ENCODE measurements at regions not wholly inside any gene's neighbourhood (a gene's known extent, or its start where the extent isn't known, plus 50 kb on each side); places are given as distances from the start of the nearest gene placed in this dataset.

DNA sequence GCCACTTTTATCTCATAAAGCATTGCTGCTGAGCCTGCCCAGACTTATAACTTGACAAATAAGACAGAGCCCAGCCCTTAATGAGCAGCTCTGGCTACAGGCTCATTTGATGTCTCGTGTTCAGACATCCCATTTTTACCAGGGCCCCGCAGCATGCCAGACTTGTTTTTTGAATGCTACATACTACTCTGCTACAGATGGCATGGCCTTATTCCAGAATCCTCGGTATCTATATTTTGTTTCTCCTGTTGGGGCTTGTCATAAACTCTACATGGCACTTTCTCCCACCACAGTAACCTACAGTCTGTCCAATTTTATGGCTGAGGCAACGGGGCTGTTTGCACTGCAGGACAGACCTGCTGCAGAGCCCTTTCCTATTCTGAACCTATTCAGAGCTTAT, 179.0 kb upstream of the DDX18 start:
- DNase-seq (ENCODE audit: low read depth in 2 of 2) = no peak

DNA sequence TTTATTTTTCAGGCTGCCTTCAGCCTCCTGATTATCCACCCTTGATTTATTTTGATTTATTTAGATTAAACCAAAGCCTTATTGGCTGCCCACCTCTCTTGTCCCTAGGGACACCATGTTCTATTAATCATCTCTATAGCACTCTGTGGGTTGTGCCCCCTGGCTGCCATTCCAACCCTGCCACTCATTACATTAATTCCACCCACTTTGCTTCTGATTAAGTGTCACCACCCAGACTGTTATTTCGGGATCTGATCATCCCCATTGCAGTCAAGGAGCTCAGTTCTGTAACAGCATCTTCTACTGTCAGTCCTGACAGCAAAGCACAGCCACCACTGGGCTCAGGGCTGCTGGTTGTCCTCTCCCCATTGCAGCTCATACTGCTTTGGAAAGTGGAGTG, 175.1 kb upstream of the DDX18 start:
- DNase-seq (ENCODE audit: low read depth in 2 of 2) = no peak

DNA sequence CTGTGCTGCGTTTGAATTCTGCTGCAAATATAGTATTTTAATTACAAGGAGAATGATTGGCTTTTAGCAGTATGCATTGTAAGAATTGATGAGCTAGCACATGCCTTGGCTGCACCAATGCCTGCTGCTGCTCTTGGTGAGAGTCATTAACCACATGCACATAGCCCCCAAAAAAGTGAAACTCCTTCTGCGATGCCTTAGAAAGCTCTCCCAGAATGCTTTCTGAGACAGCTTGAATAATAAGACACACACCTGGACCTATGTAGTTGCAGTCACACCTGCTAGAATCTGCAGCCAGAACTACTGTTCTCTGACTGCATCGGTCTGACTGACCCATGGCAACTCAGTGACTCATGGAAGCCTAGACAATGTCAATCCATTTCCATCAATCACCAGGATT, 170.1 kb upstream of the DDX18 start:
- no peak for DNase-seq (ENCODE audit: low read depth in 2 of 2)

DNA sequence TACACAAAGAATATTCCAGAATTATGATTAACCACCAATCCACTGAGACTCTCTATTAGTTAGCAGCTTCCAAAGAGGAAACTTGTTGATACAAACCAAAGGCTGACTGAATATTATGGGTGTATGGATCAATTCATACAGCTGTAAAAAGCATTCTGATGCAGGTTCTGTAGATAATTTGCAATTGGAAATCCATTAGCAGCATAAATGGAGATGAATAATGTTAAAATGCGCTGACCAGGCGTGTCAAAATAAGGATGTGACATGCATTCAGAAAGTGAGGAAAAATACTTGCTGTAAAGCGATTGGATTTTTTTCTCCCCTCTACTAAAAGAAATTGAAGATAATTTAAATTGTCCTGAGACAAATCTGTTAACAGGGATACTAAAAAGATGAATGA, 169.0 kb upstream of the DDX18 start:
- no peak for DNase-seq (ENCODE audit: low read depth in 2 of 2)

GRCh38 chr2:117646099-117646498, 168.4 kb upstream of the DDX18 start:
- DNase-seq (ENCODE audit: low read depth in 2 of 2) = no peak

DNA sequence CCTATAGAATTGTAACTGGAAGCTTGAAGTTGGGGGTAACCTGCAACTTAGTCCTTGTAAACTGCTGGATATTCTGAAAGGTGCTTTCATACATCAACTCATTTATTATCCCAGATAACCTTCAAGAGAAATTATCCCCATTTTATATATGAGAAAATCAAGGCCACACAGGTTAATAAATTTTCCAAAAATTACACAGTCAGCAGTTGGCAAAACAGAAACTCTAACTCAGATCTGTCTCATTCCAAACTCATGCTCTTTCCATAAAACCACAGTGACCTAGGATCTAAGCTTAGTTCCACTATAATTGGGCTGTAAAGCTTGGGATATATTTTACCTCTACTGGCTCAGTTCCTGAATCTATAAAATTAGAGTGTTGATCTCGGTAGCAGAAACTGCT, 167.6 kb upstream of the DDX18 start:
- no peak for DNase-seq (ENCODE audit: low read depth in 2 of 2)

GRCh38 chr2:117656546-117656945, 157.9 kb upstream of the DDX18 start:
- no peak for DNase-seq (ENCODE audit: low read depth in 2 of 2)

DNA sequence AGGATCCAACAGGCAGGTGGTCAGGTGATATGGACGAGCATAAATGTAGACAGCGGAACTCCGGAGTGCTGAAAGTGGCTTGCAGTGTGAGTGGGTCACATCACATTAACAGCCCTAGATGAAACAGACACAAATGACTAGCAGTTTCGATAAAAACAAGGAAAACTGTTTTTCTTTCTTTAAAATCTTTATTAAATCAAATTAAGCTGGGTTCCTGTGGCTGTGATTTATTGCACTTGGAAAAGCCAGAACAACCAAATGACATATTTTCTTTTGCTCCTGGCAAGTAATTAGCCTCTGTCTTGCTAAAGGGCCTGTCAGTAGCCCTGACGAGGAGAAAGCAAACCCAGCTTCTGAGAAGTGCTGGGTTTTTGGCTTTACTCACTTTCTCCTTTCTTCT, 152.9 kb upstream of the DDX18 start:
- DNase-seq (ENCODE audit: low read depth in 2 of 2) = no peak

DNA sequence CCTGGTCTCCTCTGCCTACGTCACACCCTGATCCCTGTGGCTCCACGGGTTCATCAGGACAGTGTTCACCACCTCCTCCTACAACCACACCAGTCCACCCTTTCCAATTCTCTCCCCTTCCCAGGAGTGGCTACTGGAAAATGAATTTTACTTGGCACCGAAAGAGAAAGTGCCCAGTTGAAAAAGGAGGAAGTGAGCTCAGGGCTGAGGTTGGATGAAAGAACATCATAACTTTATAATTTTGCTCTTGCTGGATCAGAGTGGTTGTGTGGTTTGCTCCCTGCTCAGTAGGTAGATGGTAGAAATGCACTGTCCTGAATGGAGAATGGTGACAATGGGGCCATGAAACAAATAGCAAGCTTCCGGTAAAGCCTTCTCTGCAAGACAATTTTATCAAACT, 140.3 kb upstream of the DDX18 start:
- DNase-seq (ENCODE audit: low read depth in 2 of 2) = no peak

GRCh38 chr2:117679952-117680351, 134.5 kb upstream of the DDX18 start:
- no peak for DNase-seq (ENCODE audit: low read depth in 2 of 2)

GRCh38 chr2:117684919-117685318, 129.6 kb upstream of the DDX18 start:
- no peak for DNase-seq (ENCODE audit: low read depth in 2 of 2)

GRCh38 chr2:117686699-117687098, 127.8 kb upstream of the DDX18 start:
- no peak for DNase-seq (ENCODE audit: low read depth in 2 of 2)

GRCh38 chr2:117691595-117691994, 122.9 kb upstream of the DDX18 start:
- DNase-seq (ENCODE audit: low read depth in 2 of 2) = no peak

- DNase-seq (ENCODE audit: low read depth in 2 of 2) = no peak
Measured at GRCh38 chr2:117692001-117692763, 122.3 kb upstream of the DDX18 start.

GRCh38 chr2:117693154-117693553, 121.3 kb upstream of the DDX18 start:
- no peak for DNase-seq (ENCODE audit: low read depth in 2 of 2)

- DNase-seq (ENCODE audit: low read depth in 2 of 2) = no peak
Measured at GRCh38 chr2:117693651-117694050, 120.8 kb upstream of the DDX18 start.

DNA sequence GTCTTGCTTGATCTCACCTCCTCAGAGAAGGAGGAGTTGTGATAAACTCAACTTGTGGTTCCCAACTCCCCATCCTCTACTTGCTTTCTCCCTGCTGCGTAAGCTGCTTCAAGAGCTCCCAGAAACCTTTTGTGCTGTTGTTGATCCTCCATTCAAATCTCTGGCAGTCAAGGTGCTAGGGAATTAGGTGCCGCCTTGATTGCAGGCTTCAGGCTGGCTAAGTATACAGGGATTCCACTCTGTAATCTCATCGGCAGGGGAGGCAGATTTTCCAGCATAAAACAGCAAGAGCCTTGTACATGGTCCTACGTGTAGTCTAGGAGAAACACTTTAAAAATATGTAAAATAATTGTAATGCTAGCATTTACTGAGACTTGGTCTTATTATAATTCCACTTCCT, 116.2 kb upstream of the DDX18 start:
- DNase-seq (ENCODE audit: low read depth in 2 of 2) = no peak

GRCh38 chr2:117698819-117699218, 115.7 kb upstream of the DDX18 start:
- DNase-seq (ENCODE audit: low read depth in 2 of 2) = no peak

GRCh38 chr2:117700471-117700870, 114.0 kb upstream of the DDX18 start:
- DNase-seq (ENCODE audit: low read depth in 2 of 2) = no peak

GRCh38 chr2:117701365-117701764, 113.1 kb upstream of the DDX18 start:
- no peak for DNase-seq (ENCODE audit: low read depth in 2 of 2)

DNA sequence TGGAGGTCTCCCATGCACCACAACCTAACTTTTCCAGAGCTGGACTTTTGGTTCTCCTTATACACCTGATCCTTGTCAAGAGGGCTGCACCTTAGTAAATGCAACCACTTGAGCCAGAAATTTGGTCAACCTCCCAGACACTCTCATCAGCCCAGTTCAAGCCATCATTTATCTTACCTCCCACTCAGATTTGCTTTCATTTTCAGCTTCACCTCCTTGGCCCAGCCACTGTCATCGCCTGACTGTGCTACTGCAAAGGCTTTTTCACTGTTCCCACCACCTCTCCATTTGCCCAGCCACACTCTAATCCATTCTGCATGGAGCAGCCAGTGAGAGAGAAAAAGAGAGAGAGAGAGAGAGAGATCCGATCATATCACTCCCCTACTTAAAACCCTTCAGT, 112.4 kb upstream of the DDX18 start:
- DNase-seq (ENCODE audit: low read depth in 2 of 2) = no peak

DNA sequence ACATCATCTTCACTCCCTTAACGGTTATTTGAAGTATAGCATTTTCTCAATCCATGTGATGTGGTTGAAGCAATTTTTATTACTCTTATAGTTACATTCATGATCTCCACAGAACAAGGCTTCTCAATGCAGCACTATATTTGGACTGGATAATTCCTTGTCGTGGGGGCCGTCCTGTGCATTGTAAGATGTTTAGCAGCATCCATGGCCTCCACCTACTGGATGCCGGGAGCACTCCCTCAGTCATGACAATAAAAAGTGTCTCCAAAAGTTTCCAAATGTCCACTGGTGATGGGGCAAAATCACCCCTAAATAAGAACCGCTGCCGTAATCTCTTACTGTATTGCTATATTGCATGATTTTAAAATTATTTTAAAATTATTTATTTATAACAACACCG, 110.6 kb upstream of the DDX18 start:
- DNase-seq (ENCODE audit: low read depth in 2 of 2) = no peak

- DNase-seq (ENCODE audit: low read depth in 2 of 2) = no peak
Measured at GRCh38 chr2:117704818-117705217, 109.7 kb upstream of the DDX18 start.

DNA sequence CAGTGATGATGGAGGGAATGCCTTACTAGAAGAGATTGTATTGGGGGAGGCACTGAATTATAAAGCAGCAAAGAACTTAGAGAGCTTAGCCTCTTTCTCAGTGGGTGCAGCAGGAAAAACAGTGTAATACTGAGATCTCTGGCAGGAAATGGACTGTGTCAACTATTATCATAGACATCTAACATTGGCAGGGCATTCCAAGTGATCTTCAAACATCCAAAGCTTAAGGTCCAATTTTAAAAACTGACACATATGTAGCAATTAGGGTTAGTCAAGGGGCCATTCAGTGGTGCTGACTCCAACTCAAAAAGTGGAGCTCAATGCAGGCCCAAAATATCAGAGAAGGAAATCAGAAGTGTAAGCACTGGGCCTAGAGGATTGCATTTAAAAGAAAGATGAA, 106.6 kb upstream of the DDX18 start:
- no peak for DNase-seq (ENCODE audit: low read depth in 2 of 2)
